HFFc6 (cell line): ENCODE measurements at regions not wholly inside any gene's neighbourhood (a gene's known extent, or its start where the extent isn't known, plus 50 kb on each side); places are given as distances from the start of the nearest gene placed in this dataset.

ENCODE experiments used
- DNase-seq: peaks from one replicate; pipeline ENCODE4 v3.0.0-alpha.2; 2018
- H3K27ac Mint-ChIP-seq: 2 replicates; pipeline ENCODE4 v1.8.0; 2020; ENCODE audit warnings: mild to moderate bottlenecking, mixed read lengths
- H3K27me3 Mint-ChIP-seq: 2 replicates; pipeline ENCODE4 v1.8.0; 2021; ENCODE audit warnings: mild to moderate bottlenecking, moderate library complexity, mixed read lengths; ENCODE audit not compliant: insufficient read depth
- H3K36me3 Mint-ChIP-seq: 2 replicates; pipeline ENCODE4 v1.8.0; 2021; ENCODE audit warnings: low read depth, mixed read lengths
- H3K4me1 Mint-ChIP-seq: 2 replicates; pipeline ENCODE4 v1.8.0; 2020; ENCODE audit warnings: low read depth, mixed read lengths
- H3K4me3 Mint-ChIP-seq: 2 replicates; pipeline ENCODE4 v1.8.0; 2020; ENCODE audit warnings: mild to moderate bottlenecking, moderate library complexity, mixed read lengths
- H3K9me3 Mint-ChIP-seq: 2 replicates; pipeline ENCODE4 v1.8.0; 2020; ENCODE audit warnings: mild to moderate bottlenecking, mixed read lengths
- CTCF ChIP-seq: fragments of 200-600 bp; sonication (generic); IDR thresholded peaks from 2 replicates; pipeline ENCODE4 v1.5.0; 2021; ENCODE audit warnings: antibody characterized with exemption, mild to moderate bottlenecking

GRCh38 chr10:121131014-121131413, 279.9 kb downstream of the WDR11 start:
- TF ChIP-seq CTCF: no peak
- Mint-ChIP-seq H3K4me3 (no peak overlapping the region), H3K9me3 (peaks cover 64% of the 10 kb centered on the region), H3K27ac (no peak overlapping the region), H3K27me3 (no peaks in the 10 kb centered on the region; the same call in 1 of the 2 replicates), H3K4me1 (no peaks in the 10 kb centered on the region), H3K36me3 (peaks cover 13% of the 10 kb centered on the region)
- DNase-seq: no peak

GRCh38 chr10:121131426-121132265, 280.5 kb downstream of the WDR11 start:
- H3K27ac Mint-ChIP-seq: no peak overlapping the region
- H3K4me1 Mint-ChIP-seq: no peaks in the 10 kb centered on the region
- DNase-seq: no peak
- no peak for TF ChIP-seq CTCF
- no peaks in the 10 kb centered on the region; the same call in 1 of the 2 replicates for H3K27me3 Mint-ChIP-seq
- no peak overlapping the region for H3K4me3 Mint-ChIP-seq
- H3K9me3 Mint-ChIP-seq: peaks cover 66% of the 10 kb centered on the region
- H3K36me3 Mint-ChIP-seq: peaks cover 13% of the 10 kb centered on the region

- Mint-ChIP-seq H3K4me3 (no peak overlapping the region), H3K36me3 (peaks cover 12% of the 10 kb centered on the region), H3K27me3 (no peaks in the 10 kb centered on the region; the same call in 1 of the 2 replicates), H3K4me1 (no peaks in the 10 kb centered on the region), H3K9me3 (peaks cover 69% of the 10 kb centered on the region), H3K27ac (no peak overlapping the region)
- no peak for TF ChIP-seq CTCF
- DNase-seq: no peak
Measured at GRCh38 chr10:121132273-121132672, 281.1 kb downstream of the WDR11 start.

GRCh38 chr10:121133901-121134300, 282.7 kb downstream of the WDR11 start:
- Mint-ChIP-seq H3K4me1 (no peaks in the 10 kb centered on the region), H3K36me3 (peaks cover 6% of the 10 kb centered on the region), H3K27ac (no peak overlapping the region), H3K4me3 (no peak overlapping the region), H3K9me3 (peaks cover 71% of the 10 kb centered on the region), H3K27me3 (no peaks in the 10 kb centered on the region; the same call in 1 of the 2 replicates)
- no peak for DNase-seq
- no peak for TF ChIP-seq CTCF

GRCh38 chr10:121134711-121135110, 283.5 kb downstream of the WDR11 start:
- TF ChIP-seq CTCF: no peak
- H3K27me3 Mint-ChIP-seq: no peaks in the 10 kb centered on the region; the same call in 1 of the 2 replicates

More at GRCh38 chr10:121134711-121135110, 283.5 kb downstream of the WDR11 start:
- no peak overlapping the region for H3K27ac Mint-ChIP-seq
- H3K9me3 Mint-ChIP-seq: peaks cover 71% of the 10 kb centered on the region
- peaks cover 6% of the 10 kb centered on the region for H3K36me3 Mint-ChIP-seq
- DNase-seq: no peak
- H3K4me3 Mint-ChIP-seq: no peak overlapping the region
- no peaks in the 10 kb centered on the region for H3K4me1 Mint-ChIP-seq
